ENCODE measurements at regions not wholly inside any gene's neighbourhood (a gene's known extent, or its start where the extent isn't known, plus 50 kb on each side); places are given as distances from the start of the nearest gene placed in this dataset.
"Not testable (repeated sequence)": the region's sequence is repeated elsewhere in the genome, so short reads cannot be mapped to it uniquely, and the experiment has no call there.

- no peak for DNase-seq (ENCODE audit: low read depth)
Observed at GRCh38 chr18:9015689-9016088, 86.8 kb upstream of the NDUFV2 start.

GRCh38 chr18:9016633-9017166 lies 85.8 kb upstream of the NDUFV2 start:
- DNase-seq (ENCODE audit: low read depth): no peak

- peak; percentile 97 for DNase-seq (ENCODE audit: low read depth)
Observed at GRCh38 chr18:9017167-9017904, 85.2 kb upstream of the NDUFV2 start.

- DNase-seq (ENCODE audit: low read depth): no peak
Observed at GRCh38 chr18:9017905-9018227, 84.6 kb upstream of the NDUFV2 start.

DNA sequence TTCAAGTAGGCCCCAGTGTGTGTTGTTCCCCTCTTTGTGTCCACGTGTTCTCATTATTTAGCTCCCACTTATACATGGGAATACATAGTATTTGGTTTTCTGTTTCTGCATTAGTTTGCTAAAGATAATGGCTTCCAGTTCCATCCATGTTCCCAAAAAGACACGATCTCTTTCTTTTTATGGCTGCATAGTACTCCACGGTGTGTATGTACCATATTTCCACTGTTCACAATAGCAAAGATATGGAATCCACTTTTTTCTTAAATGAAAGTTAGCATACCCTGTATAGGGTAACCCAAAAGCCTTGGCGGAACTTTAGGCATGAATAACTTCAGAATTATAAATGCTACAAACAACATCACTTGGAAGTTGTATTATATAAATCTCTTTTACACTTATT lies 83.4 kb upstream of the NDUFV2 start:
- DNase-seq (ENCODE audit: low read depth): no peak

DNA sequence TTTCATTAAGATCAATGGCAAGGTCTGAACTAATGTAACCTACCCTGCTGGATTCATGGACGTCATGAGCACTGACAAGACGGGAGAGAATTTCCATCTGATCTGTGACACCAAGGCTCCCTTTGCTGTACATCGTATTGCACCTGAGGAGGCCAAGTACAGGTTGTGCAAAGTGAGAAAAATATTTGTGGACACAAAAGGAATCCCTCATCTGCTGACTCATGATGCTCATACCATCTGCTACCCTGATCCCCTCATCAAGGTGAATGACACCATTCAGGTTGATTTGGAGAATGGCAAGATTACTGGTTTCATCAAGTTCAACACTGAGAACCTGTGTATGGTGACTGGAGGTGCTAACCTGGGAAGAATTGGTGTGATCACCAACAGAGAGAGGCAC lies 82.3 kb upstream of the NDUFV2 start:
- no peak for DNase-seq (ENCODE audit: low read depth)

GRCh38 chr18:9021458-9021857 lies 81.0 kb upstream of the NDUFV2 start:
- DNase-seq (ENCODE audit: low read depth): no peak

DNA sequence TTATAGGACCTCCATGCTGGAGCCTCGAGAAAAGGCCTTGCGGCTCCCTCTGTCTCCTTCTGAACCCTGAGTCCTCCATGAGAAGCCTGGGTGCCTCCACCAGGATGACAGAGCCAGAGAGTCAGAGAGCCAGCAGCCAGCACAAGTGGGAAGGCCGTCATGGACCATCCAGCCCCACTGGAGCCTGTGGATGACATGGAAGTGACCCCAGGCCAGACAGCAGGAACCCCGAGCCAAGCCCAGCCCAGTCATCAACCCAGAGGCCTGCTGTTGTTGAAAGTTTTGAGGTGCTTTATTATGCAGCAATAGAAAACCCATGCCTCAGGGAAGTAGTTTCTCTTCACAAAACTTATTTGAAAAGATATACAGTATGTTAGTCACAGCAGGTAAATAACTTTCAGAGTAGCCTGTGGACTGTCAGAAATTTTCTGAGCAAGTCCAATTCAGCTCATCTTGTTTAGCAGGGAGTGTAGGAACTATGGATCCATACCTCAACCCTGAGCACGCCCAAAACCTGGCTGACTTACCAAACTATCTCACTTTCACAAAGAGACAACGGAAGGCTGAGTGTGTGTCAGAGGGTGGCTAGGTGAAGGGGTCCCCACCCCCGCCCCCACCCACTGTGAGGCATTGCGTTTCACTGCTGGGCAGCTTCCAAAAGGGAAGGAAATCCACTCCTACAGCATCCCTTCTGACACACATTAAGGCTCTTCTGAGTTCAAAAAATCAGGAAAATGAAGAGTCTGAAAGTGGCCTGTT lies 79.9 kb upstream of the NDUFV2 start:
- DNase-seq (ENCODE audit: low read depth): no peak

DNA sequence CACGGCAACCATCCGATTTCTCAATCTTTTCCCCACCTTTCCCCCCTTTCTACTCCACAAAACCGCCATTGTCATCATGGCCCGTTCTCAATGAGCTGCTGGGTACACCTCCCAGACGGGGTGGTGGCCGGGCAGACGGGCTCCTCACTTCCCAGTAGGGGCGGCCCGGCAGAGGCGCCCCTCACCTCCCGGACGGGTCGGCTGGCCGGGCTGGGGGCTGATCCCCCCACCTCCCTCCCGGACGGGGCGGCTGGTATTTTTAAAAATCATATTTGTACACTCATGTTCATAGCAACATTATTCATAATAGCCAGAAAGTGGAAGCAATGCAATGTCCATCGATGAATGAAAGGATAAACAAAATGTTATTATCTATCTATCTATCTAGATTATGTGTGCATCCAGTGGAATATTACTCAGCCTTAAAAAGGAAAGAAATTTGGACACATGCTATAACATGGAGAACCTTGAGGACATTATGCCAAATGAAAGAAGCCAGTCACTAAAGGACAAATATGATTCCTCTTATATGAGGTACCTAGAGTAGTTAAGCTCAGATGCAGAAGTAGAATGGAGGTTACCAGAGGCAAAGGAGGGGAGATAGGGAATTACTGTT lies 78.4 kb upstream of the NDUFV2 start:
- DNase-seq (ENCODE audit: low read depth): not testable (repeated sequence)

GRCh38 chr18:9025091-9025838 lies 77.2 kb upstream of the NDUFV2 start:
- DNase-seq (ENCODE audit: low read depth): peak; percentile 65

DNA sequence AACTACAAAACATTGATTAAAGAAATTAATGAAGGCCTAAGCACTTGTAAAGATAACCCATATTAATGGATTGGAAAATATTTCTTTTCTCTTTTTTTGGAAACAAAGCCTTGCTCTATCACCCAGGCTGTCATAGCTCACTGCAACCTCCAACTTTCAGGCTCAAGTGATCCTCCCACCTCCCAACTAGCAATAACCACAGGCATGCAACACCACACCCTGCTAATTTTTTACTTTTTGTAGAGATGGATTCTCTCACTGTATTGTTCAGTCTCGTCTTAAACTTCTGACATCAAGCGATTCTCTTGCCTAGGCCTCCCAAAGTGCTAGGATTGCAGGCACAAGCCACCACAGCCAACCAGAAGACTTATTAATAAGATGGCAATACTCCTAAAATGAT lies 73.4 kb upstream of the NDUFV2 start:
- no peak for DNase-seq (ENCODE audit: low read depth)

DNA sequence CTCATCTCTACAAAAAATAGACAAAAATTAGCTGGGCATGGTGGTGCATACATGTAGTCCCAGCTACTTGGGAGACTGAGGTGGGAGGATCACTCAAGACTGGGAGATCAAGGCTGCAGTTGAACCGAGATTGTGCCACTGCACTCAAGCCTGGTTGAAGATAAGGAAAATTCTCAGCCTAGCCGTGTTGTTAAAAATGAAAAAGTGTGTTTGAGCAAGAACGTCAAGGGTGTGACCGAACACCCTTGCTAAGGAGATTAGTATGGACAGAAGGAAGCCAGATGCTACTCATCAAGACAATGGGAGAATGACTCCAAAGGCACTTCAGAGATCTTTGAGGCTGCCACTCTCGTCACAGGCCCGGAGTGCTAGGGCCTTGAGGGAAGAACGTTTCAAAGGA lies 70.0 kb upstream of the NDUFV2 start:
- no peak for DNase-seq (ENCODE audit: low read depth)

GRCh38 chr18:9038277-9038871 lies 64.1 kb upstream of the NDUFV2 start:
- DNase-seq (ENCODE audit: low read depth): no peak

DNA sequence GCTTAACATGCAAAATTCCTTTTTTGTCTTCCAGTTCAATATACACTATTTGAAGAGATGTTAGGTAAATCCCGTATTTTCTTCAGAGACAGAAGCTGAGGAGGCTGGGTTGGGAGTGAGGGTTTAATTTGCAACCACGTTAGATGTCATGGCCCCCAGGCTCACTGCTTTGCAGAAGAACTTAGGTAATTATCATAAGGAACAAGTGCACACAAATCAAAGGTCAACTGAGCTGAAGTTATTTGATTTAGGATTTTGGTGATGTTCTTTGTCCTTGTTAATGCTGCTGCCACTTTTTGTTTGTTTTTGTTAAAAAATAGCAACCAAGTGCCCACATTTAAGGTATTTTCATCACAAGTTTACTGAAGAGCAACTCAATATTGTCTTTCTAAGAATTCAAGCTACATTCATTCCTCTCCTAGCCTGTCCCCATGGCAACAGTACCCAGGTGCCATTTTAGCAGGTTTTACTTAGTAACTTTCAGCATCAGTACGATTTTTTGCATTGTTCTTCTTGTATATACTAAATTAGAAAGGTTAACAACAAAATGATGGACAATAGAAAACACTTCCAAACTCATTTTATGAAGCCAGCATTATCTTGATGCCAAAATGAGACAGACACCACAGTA lies 62.9 kb upstream of the NDUFV2 start:
- DNase-seq (ENCODE audit: low read depth): no peak

GRCh38 chr18:9042766-9043481 lies 59.6 kb upstream of the NDUFV2 start:
- DNase-seq (ENCODE audit: low read depth): no peak

DNA sequence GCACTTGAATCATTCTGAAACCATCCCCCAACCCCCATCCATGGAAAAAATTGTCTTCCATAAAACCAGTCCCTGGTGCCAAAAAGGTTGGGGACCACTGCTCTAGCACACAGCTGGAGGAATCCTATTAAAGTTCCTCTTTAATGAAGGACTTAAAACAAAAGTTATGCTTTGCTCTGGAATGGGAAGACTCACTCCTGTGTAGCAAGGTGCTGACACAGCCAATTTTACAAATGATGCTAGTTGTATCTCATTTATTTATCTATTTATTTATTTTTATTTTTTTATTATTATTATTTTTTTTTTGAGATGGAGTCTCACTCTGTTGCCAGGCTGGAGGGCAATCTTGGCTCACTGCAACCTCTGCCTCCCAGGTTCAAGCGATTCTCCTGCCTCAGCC lies 58.9 kb upstream of the NDUFV2 start:
- DNase-seq (ENCODE audit: low read depth): no peak

- DNase-seq (ENCODE audit: low read depth): no peak
Observed at GRCh38 chr18:9047715-9048114, 54.8 kb upstream of the NDUFV2 start.

- DNase-seq (ENCODE audit: low read depth): no peak
Observed at GRCh38 chr18:9048236-9048635, 54.3 kb upstream of the NDUFV2 start.

DNA sequence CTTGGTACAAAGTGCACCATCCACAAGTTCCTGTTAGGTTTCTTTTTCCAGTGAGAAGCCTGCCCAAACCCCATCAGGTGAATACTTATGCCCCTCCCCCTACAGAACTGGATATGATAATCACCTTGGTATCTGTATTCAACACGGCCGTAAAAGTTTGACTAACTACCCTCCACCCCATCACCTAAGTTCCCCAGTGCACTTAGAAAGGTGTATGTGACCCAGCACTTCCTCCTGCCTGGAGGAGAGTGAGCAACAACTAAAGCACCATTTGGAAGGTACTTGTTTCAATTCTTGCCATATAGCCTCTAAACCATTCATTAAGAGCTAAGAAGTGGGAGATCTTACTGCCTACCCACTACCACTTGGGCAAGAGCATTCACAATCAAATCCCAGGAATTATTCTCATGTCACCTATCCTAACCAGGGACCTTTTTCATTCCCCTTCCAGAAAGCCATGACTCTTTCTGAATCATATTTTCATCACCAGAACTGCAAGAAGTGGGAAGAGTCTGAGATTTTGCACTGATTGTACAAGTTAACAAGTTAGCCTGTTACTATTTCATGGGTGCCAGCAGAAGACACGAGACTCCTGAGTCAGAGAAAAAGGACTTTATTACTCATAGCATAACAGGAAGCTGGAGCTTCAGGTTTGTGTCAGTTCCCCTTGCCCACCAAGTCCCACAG lies 53.5 kb upstream of the NDUFV2 start:
- peak; percentile 23 for DNase-seq (ENCODE audit: low read depth)

DNA sequence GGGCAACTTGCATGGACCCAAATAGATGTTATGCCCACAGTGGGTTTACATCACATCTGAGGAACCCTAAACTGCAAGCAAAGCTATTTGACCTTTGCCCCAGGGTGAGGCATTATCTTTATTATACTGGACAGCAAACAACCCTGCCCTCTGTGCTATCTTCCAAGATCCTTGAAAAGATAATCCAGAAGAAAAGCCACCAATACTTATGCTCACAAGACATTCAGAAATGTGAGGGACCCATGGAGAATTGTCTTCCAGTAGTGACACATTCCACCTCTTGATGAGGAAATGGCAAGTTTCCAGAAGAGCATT lies 53.0 kb upstream of the NDUFV2 start:
- no peak for DNase-seq (ENCODE audit: low read depth)

Data from RPMI7951 (cell line).